BJ (cell line): ENCODE measurements at regions not wholly inside any gene's neighbourhood (a gene's known extent, or its start where the extent isn't known, plus 50 kb on each side); places are given as distances from the start of the nearest gene placed in this dataset. TPM values are rescaled to one million over a fixed set of nuclear protein-coding genes. Genes with fewer than 3 reads are reported as not detected.

Experiments used
- CTCF ChIA-PET: fragments of 350-600 bp; formaldehyde crosslinking; extraction: SDS; loops from one replicate; lab custom pipeline; 2021; ENCODE audit warnings: antibody characterized with exemption, inconsistent platforms; lab: Yijun Ruan, JAX
- POLR2A ChIA-PET: fragments of 300-600 bp; sonication (Branson Sonifier 250); formaldehyde crosslinking; extraction: SDS; loops from one replicate; lab custom pipeline; 2021; ENCODE audit warnings: antibody characterized with exemption; lab: Charles Lee
- DNase-seq: peaks from one replicate; pipeline ENCODE4 v3.0.0-alpha.2; 2011; ENCODE audit warnings: low read depth
- H3K27me3 ChIP-seq: 2 replicates; pipeline ENCODE4 v1.6.0; 2011; ENCODE audit warnings: low read length; ENCODE audit not compliant: control insufficient read depth, insufficient read depth
- H3K36me3 ChIP-seq: 2 replicates; pipeline ENCODE4 v1.5.1; 2011; ENCODE audit warnings: low read length; ENCODE audit not compliant: control insufficient read depth, insufficient read depth
- H3K4me3 ChIP-seq: 2 replicates; pipeline ENCODE4 v1.5.1; 2011; ENCODE audit warnings: low read depth, mild to moderate bottlenecking, control low read depth, low read length
- small RNA-seq: library from RNA; depleted of rRNA; stranded (forward); fragments of <200 nt; gene quantifications from one replicate; pipeline ENCODE3, GENCODE V24; 2012; ENCODE audit warnings: low replicate concordance, low read depth; ENCODE audit not compliant: insufficient read length
- TF ChIP-seq, protein P1 (sequence below): IDR thresholded peaks from 2 replicates; pipeline ENCODE4 v1.5.1; 2011; ENCODE audit warnings: low read depth, mild to moderate bottlenecking, control low read depth, inconsistent platforms, low read length, moderate library complexity; ENCODE audit not compliant: insufficient read depth

DNA sequence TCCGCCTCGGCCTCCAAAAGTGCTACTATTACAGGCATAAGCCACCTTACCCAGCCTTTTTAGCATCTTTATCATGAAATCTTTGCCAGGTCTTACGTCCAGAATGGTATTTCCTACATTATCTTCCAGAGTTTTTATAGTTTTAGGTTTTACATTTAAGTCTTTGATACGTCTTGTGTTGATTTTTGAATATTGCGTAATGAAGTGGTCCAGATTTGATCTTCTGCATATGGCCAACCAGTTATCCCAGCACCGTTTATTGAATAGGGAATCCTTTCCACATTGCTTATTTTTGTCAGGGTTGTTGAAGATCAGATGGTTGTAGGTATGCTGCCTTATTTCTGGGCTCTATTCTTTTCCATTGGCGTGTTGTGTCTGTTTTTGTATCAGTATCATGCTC lies 349.6 kb downstream of the KCTD8 start:
- ChIA-PET POLR2A (no interaction called here), CTCF (no interaction called here)
- no peaks in the 10 kb centered on the region for H3K36me3 ChIP-seq
- no peak overlapping the region for H3K4me3 ChIP-seq
- no peak for DNase-seq
- TF ChIP-seq, protein P1, sequence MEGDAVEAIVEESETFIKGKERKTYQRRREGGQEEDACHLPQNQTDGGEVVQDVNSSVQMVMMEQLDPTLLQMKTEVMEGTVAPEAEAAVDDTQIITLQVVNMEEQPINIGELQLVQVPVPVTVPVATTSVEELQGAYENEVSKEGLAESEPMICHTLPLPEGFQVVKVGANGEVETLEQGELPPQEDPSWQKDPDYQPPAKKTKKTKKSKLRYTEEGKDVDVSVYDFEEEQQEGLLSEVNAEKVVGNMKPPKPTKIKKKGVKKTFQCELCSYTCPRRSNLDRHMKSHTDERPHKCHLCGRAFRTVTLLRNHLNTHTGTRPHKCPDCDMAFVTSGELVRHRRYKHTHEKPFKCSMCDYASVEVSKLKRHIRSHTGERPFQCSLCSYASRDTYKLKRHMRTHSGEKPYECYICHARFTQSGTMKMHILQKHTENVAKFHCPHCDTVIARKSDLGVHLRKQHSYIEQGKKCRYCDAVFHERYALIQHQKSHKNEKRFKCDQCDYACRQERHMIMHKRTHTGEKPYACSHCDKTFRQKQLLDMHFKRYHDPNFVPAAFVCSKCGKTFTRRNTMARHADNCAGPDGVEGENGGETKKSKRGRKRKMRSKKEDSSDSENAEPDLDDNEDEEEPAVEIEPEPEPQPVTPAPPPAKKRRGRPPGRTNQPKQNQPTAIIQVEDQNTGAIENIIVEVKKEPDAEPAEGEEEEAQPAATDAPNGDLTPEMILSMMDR = no peak
- no peaks in the 10 kb centered on the region for H3K27me3 ChIP-seq

DNA sequence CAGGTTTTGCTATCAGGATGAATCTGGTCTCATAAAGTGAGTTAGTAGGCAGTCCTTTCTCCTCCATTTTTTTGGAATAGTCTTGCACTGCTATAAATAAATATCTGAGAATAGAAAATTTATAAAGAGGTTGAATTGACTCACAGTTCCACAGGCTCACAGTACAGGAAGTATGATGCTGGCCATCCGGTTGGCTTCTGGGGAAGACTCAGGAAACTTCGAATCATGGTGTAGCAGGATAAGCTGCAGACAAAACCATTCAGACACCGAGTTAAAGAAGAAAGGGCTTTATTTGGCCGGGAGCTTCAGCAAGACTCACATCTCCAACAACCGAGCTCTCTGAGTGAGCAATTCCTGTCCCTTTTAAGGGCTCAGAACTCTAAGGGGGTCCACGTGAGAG lies 348.2 kb downstream of the KCTD8 start:
- POLR2A ChIA-PET = no interaction called here
- TF ChIP-seq, protein P1 = no peak
- no peak for DNase-seq
- CTCF ChIA-PET = no interaction called here
- no peaks in the 10 kb centered on the region for H3K36me3 ChIP-seq
- H3K27me3 ChIP-seq = no peaks in the 10 kb centered on the region
- H3K4me3 ChIP-seq = no peak overlapping the region

DNA sequence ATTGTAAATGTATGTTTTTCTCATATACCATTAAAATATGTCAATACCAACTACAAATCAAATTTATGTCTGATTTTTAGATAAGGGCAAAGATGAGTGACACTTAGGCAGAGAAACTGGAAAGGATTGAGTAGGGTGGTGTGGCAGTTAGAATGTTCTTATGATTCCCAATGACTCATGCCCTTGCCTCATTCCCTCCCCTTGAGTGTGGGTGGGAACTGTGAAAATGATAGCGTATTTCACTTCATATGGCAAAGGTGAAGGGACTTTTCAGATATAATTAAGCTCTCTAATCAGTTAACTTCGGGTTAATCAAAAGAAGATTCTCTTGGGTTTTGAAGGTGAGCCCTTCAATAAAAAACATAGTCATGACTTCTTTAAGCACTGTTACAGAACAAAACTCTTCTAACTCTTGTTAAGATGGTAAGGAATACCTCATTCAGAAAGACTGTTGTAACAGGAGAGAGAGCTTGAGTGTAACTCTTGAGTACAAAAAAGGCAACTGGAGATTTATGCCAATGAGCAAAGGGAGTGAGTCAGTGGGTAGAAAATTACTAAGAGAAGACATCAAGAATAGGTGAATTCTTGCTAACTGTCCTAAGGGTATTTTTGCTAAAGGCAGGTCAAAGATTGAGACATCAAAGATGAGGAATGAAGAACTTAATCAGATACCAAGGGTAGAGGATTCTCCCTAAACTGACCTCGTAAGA lies 329.5 kb downstream of the KCTD8 start:
- ChIA-PET CTCF (no interaction called here), POLR2A (no interaction called here)
- TF ChIP-seq, protein P1 = no peak
- Histone ChIP-seq H3K4me3 (no peak overlapping the region), H3K27me3 (no peaks in the 10 kb centered on the region), H3K36me3 (no peaks in the 10 kb centered on the region)
- no peak for DNase-seq

DNA sequence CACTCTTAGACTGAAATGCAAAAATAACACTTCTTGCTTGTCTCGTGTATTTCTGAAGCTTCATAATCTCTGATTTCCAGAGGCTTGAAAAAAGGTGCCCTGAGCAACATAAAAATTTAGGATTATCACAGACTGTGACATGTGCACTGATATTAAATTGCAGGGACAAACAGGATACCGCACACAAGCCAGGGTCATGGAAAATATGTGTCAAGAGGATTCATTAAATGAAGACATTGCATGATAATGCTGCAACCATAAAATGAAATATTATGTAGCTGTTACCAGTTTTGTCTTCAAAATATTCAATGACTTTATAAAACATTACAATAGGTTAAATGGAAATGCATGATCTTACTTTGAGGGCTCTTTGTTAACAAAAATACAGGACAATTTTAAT lies 328.0 kb downstream of the KCTD8 start:
- DNase-seq = no peak
- no peaks in the 10 kb centered on the region for H3K27me3 ChIP-seq
- ChIA-PET POLR2A (no interaction called here), CTCF (interaction anchor here (0.6 to 1.3 kb wide), 2 partner anchors 10 to 406 kb away, joined by 3 read pairs; no protein-coding TSS in a partner anchor)
- H3K36me3 ChIP-seq = no peaks in the 10 kb centered on the region
- no peak overlapping the region for H3K4me3 ChIP-seq
- TF ChIP-seq, protein P1 = no peak

DNA sequence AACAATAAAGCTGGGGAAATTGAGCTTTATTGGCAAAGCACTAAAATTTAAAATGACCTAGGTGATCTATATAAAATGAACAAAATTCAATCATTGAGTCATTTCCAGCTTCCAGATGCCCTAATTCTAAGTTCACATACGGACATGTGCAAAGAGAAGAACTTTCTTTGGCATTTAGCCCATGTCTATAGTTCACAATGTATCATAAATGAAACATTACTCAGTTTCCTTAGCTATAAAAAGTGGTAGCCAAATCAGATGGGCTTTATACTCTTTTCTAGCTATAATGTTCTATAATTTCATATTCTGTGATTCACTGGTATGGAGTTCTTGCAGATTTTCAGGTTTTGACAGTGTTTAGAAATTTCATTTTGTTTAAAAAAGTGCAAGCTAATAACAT lies 327.4 kb downstream of the KCTD8 start:
- no peak overlapping the region for H3K4me3 ChIP-seq
- ChIA-PET POLR2A (no interaction called here), CTCF (interaction anchor here (0.6 to 1.3 kb wide), 2 partner anchors 10 to 407 kb away, joined by 3 read pairs; no protein-coding TSS in a partner anchor)
- H3K27me3 ChIP-seq = no peaks in the 10 kb centered on the region
- TF ChIP-seq, protein P1 = no peak
- no peaks in the 10 kb centered on the region for H3K36me3 ChIP-seq
- no peak for DNase-seq

Small RNA genes lying in the stretch of these regions (small RNA-seq; reads per million reads assigned to genes)
- gene AC098590.2 = not detected
- gene RN7SL193P = not detected
